NOMO-1 treated with dmso at 0.1 percent for 144 hours (cell line): ENCODE measurements at regions not wholly inside any gene's neighbourhood (a gene's known extent, or its start where the extent isn't known, plus 50 kb on each side); places are given as distances from the start of the nearest gene placed in this dataset.
A peak's percentile ranks its signal among the peaks of the same experiment; 100 is the strongest.

ENCODE experiments used
- DNase-seq: peaks from one replicate; lab custom pipeline; 2025; ENCODE audit not compliant: unreplicated experiment; lab: John Stamatoyannopoulos, UW

- DNase-seq: peak; percentile 36
These were observed 72.8 kb upstream of the ASTN2 start for GRCh38 chr9:117487555-117488175.

- no peak for DNase-seq
These were observed 71.6 kb upstream of the ASTN2 start for GRCh38 chr9:117486426-117486825.

GRCh38 chr9:117485176-117485575, 70.3 kb upstream of the ASTN2 start:
- no peak for DNase-seq

- DNase-seq: no peak
These were observed 65.9 kb upstream of the ASTN2 start for GRCh38 chr9:117480729-117481128.

DNA sequence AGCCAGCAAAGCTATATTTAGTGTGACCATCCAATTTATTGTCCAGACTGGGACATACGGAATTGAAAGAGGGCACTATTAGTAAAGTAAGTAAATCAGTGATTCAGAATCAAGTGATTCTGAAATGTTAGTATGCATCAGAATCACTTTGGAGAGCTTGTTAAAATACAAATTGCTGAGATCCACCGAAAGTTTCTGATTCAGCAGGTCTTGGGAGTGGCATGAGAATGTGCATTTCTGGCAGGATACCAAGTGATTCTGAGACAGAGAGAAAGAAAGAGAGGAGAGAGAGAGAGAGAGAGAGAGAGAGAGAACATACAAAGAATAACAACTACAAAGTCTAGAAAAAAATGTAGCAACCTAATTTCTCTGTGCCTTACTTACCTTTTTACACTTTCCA, 65.4 kb upstream of the ASTN2 start:
- no peak for DNase-seq

DNA sequence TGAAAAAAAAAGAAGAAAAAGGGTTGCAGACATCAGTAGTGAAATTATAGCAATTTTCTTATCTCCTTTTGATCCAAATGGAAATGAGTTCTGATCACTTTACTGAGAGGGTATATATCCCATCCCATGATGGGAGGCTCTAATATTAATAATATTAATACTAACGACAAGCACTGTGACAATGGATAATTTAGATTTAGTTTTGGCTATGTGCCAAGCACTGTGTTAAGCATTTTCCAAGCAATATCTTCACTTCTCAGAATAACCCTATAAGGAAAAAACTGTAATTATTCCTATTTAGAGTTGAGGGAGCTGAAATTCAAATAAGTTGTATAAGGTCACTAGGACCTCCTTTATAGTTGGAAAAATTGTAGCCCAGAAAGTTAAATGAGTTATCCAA, 58.4 kb upstream of the ASTN2 start:
- no peak for DNase-seq

DNA sequence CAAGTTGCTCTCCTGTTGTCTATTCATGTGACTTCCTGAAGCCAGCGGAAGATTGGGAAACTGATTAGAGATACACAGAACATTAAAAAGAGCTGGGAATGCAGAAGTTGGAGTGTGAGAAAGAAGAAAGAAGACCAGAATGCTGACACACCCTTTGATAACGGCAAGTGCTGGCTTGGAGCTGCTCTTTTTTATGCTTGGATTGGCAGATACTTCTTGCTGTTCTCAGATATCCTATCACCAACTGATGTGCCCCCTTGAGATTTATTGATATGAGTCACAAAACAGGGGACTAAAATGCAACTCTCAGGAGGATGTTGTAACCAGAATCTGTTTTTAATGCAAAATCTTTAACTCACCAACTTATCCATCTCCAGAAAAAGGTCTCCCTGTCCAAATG, 56.0 kb upstream of the ASTN2 start:
- no peak for DNase-seq

GRCh38 chr9:117470455-117470854, 55.6 kb upstream of the ASTN2 start:
- no peak for DNase-seq

- no peak for DNase-seq
These were observed 51.3 kb upstream of the ASTN2 start for GRCh38 chr9:117466111-117466510.

- DNase-seq: no peak
These were observed 50.8 kb upstream of the ASTN2 start for GRCh38 chr9:117465706-117466105.

GRCh38 chr9:117464941-117465616, 50.2 kb upstream of the ASTN2 start:
- DNase-seq: no peak
